MCF 10A (cell line): ENCODE measurements at regions not wholly inside any gene's neighbourhood (a gene's known extent, or its start where the extent isn't known, plus 50 kb on each side); places are given as distances from the start of the nearest gene placed in this dataset.
A peak's percentile ranks its signal among the peaks of the same experiment; 100 is the strongest.

Experiments used
- BruUV-seq: library from RNA; stranded (reverse); fragments of 400-500 nt; replicated peaks from 2 replicates; lab custom pipeline; 2021; lab: Mats Ljungman, UMichigan
- CTCF ChIA-PET: fragments of 300-600 bp; sonication (Branson Sonifier 250); formaldehyde crosslinking; extraction: SDS; loops from one replicate; lab custom pipeline; 2021; ENCODE audit warnings: antibody characterized with exemption, inconsistent platforms; lab: Yijun Ruan, JAX
- POLR2A ChIA-PET: fragments of 300-600, 350-650 bp; sonication (Branson Sonifier 250); formaldehyde crosslinking; extraction: SDS; loops from one replicate; lab custom pipeline; 2020; ENCODE audit warnings: antibody characterized with exemption, inconsistent platforms; lab: Yijun Ruan, JAX
- DNase-seq: peaks from one replicate; pipeline ENCODE4 v3.0.0-alpha.2; 2018; ENCODE audit not compliant: unreplicated experiment
- H3K27ac Mint-ChIP-seq: one replicate; pipeline ENCODE4 v1.8.0; 2022; ENCODE audit warnings: mild to moderate bottlenecking, low read depth, mixed read lengths; ENCODE audit not compliant: unreplicated experiment
- H3K27me3 Mint-ChIP-seq: one replicate; pipeline ENCODE4 v1.8.0; 2022; ENCODE audit warnings: mixed read lengths; ENCODE audit not compliant: insufficient read depth, unreplicated experiment
- H3K36me3 Mint-ChIP-seq: one replicate; pipeline ENCODE4 v1.8.0; 2022; ENCODE audit warnings: mild to moderate bottlenecking, moderate library complexity, mixed read lengths; ENCODE audit not compliant: insufficient read depth, unreplicated experiment
- H3K4me1 Mint-ChIP-seq: one replicate; pipeline ENCODE4 v1.8.0; 2022; ENCODE audit warnings: mixed read lengths; ENCODE audit not compliant: insufficient read depth, unreplicated experiment
- H3K4me3 Mint-ChIP-seq: one replicate; pipeline ENCODE4 v1.8.0; 2022; ENCODE audit warnings: mild to moderate bottlenecking, moderate library complexity, mixed read lengths; ENCODE audit not compliant: unreplicated experiment
- H3K9me3 Mint-ChIP-seq: one replicate; pipeline ENCODE4 v1.8.0; 2022; ENCODE audit warnings: mixed read lengths; ENCODE audit not compliant: unreplicated experiment
- CTCF ChIP-seq: fragments of 200-600 bp; IDR thresholded peaks from one replicate; pipeline ENCODE4 v1.8.0; 2022; ENCODE audit warnings: antibody characterized with exemption, mild to moderate bottlenecking; ENCODE audit not compliant: unreplicated experiment
- intact Hi-C: fragments of 100-400 bp; cut with micrococcal nuclease; formaldehyde crosslinking; loops from 2 replicates; pipeline ENCODE4 v1.14.1; 2022

- CTCF ChIA-PET: interaction anchor here (0.8 to 41.1 kb wide), 6 partner anchors 8 to 176 kb away, joined by 3 to 1242 read pairs (median 8); no protein-coding TSS in a partner anchor
- Mint-ChIP-seq H3K9me3 (no peaks in the 10 kb centered on the region), H3K4me1 (peaks cover 43% of the 10 kb centered on the region), H3K4me3 (no peak overlapping the region), H3K27ac (peak overlapping the region; percentile 79), H3K27me3 (no peaks in the 10 kb centered on the region), H3K36me3 (no peaks in the 10 kb centered on the region)
- no TSS peak for BruUV-seq
- no peak for DNase-seq
- POLR2A ChIA-PET: interaction anchor here (0.6 to 41.8 kb wide), 4 partner anchors 6 to 58 kb away, joined by 3 to 6956 read pairs (median 1356); no protein-coding TSS in a partner anchor
- intact Hi-C loops: no loop called here
- TF ChIP-seq CTCF: no peak
Observed at GRCh38 chr1:209390764-209391163, 192.8 kb upstream of the CAMK1G start.

GRCh38 chr1:209391792-209392191, 191.7 kb upstream of the CAMK1G start:
- ChIA-PET POLR2A (interaction anchor here (0.9 to 9.1 kb wide), 5 partner anchors 8 to 38 kb away, joined by 3 to 726 read pairs (median 596); no protein-coding TSS in a partner anchor), CTCF (interaction anchor here (0.6 to 1.8 kb wide), 3 partner anchors 26 to 98 kb away, joined by 4 to 5 read pairs (median 4); no protein-coding TSS in a partner anchor)
- Mint-ChIP-seq H3K4me1 (peaks cover 40% of the 10 kb centered on the region), H3K27ac (no peak overlapping the region), H3K9me3 (no peaks in the 10 kb centered on the region), H3K4me3 (no peak overlapping the region), H3K36me3 (no peaks in the 10 kb centered on the region), H3K27me3 (no peaks in the 10 kb centered on the region)
- no peak for DNase-seq
- TF ChIP-seq CTCF: no peak
- BruUV-seq: no TSS peak
- intact Hi-C loops: no loop called here

- no peaks in the 10 kb centered on the region for H3K27me3 Mint-ChIP-seq
- CTCF ChIA-PET: interaction anchor here (0.6 to 6.9 kb wide), 8 partner anchors 12 to 194 kb away, joined by 3 to 85 read pairs (median 6); no protein-coding TSS in a partner anchor
- no peak overlapping the region for H3K4me3 Mint-ChIP-seq
- no TSS peak for BruUV-seq
- H3K9me3 Mint-ChIP-seq: no peaks in the 10 kb centered on the region
- H3K27ac Mint-ChIP-seq: peak overlapping the region; percentile 0
- POLR2A ChIA-PET: interaction anchor here (0.7 to 9.1 kb wide), 5 partner anchors 10 to 117 kb away, joined by 3 to 726 read pairs (median 596); no protein-coding TSS in a partner anchor
- no peak for TF ChIP-seq CTCF
- DNase-seq: no peak
- H3K4me1 Mint-ChIP-seq: peaks cover 28% of the 10 kb centered on the region
- H3K36me3 Mint-ChIP-seq: no peaks in the 10 kb centered on the region
- intact Hi-C loops: no loop called here
Observed at GRCh38 chr1:209395169-209395568, 188.3 kb upstream of the CAMK1G start.

- Mint-ChIP-seq H3K4me1 (peaks cover 28% of the 10 kb centered on the region), H3K4me3 (no peak overlapping the region), H3K27ac (peak overlapping the region; percentile 79), H3K36me3 (no peaks in the 10 kb centered on the region), H3K9me3 (no peaks in the 10 kb centered on the region), H3K27me3 (no peaks in the 10 kb centered on the region)
- intact Hi-C loops: no loop called here
- POLR2A ChIA-PET: interaction anchor here (0.9 to 9.1 kb wide), 7 partner anchors 12 to 1645 kb away, joined by 3 to 726 read pairs (median 511); partner anchors contain the start of gene CD46
- CTCF ChIA-PET: interaction anchor here (0.6 to 6.9 kb wide), 23 partner anchors 8 to 1375 kb away, joined by 3 to 85 read pairs (median 6); no protein-coding TSS in a partner anchor
- no peak for TF ChIP-seq CTCF
- DNase-seq: no peak
- no TSS peak for BruUV-seq
Observed at GRCh38 chr1:209397371-209397770, 186.1 kb upstream of the CAMK1G start.
